T-helper 1 cell (primary cell): ENCODE measurements at regions not wholly inside any gene's neighbourhood (a gene's known extent, or its start where the extent isn't known, plus 50 kb on each side); places are given as distances from the start of the nearest gene placed in this dataset.

Source experiments
- DNase-seq, 5 donors: peaks; one replicate each; pipeline ENCODE4 v3.0.0-alpha.2; 2012 to 2020

DNA sequence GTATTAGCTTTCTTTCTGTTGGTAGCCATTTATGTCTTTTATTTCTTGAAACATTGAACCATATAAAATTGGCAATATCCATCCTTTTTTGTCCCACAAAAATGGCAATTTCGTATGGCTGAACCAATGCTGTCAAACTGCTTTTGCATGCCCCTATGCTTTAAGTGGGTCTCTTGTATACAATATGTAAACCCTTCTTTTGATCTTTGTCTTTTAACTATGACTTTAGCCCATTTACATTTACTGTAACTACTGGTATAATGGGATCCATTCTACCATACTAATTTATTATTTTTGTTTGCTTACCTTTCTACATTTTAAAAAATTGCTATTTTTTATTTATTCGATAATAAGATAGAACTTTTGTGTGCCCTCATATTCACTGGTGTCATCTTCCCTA lies 93.4 kb downstream of the TENT4A start:
- DNase-seq, result no peak

DNA sequence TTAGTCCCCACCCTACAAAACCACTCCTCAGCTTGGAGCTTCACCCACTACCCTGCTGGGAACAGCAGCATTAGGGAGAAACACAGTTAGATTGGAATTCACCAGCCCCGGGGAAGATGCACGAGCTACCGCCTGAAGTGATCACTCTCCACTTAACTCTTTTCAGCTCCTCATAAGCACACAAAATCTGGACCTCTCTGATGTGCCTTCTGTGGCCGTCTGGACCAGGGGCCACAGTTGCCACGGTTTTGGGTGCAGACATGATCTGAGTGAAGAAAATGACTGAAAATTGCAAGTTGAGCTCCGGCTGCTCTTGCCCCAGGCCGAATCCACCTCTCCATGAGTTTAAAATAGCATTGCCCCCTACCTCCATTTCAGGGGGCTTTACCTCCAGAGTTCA lies 95.2 kb downstream of the TENT4A start:
- DNase-seq, result no peak

DNA sequence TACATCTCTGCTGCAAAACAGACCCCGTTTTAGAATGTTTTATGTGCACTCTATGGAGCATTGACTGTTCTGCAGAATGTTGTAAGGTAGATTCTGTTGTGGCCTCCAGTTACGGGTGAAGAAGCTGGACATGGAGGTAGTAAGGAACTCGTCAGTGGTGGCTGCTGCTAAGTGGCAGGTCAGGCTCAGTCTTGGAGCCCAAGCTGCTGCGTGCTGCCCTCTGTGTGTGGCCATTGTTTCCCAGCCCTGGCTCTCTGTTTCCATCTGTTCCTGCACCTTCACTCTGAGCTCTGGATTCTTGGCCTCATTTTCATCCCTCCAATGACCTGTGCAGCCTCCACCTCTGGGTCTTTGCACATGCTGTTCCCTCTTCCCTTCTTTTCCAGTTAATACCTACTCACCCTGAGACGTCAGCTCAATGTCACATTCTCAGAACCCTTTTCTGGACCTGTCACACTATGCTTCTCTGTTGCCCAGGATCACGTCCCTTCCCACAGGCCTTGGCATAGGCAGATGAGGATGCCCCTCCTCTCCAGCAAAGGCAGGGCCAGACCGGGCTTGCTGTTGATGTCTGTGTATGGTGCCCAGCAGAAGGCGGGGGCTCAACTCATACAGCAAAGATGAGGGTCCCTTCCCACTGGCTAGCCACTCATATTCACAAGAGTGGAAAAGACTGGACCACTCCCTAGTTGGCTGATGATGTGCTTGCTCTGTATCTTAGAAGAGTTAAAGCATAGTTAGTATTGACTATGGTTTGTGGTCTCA lies 97.6 kb downstream of the TENT4A start:
- no peak for DNase-seq

DNA sequence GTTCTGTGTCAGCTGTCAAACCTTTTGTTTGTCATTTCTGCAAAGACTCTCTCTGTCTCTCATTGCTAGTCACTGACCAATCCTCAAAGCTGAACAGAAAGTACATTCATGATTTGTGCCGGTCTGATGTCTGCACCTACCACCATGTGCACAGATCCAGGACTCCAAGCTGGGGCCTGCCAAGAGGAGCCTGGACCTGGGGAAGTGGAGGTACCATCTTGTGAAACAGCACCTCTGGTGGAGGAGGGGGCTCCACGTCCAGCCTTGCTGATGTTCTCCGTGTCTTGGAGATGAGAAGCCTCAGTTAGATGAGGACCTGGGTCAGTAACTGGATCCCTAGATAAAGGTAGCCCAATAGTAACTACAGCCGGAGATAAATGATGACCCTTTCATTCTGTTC lies 98.9 kb downstream of the TENT4A start:
- no peak for DNase-seq

GRCh38 chr5:6812800-6813731 lies 99.8 kb downstream of the TENT4A start:
- no peak for DNase-seq

GRCh38 chr5:6814816-6815215 lies 101.6 kb downstream of the TENT4A start:
- DNase-seq, result no peak

DNA sequence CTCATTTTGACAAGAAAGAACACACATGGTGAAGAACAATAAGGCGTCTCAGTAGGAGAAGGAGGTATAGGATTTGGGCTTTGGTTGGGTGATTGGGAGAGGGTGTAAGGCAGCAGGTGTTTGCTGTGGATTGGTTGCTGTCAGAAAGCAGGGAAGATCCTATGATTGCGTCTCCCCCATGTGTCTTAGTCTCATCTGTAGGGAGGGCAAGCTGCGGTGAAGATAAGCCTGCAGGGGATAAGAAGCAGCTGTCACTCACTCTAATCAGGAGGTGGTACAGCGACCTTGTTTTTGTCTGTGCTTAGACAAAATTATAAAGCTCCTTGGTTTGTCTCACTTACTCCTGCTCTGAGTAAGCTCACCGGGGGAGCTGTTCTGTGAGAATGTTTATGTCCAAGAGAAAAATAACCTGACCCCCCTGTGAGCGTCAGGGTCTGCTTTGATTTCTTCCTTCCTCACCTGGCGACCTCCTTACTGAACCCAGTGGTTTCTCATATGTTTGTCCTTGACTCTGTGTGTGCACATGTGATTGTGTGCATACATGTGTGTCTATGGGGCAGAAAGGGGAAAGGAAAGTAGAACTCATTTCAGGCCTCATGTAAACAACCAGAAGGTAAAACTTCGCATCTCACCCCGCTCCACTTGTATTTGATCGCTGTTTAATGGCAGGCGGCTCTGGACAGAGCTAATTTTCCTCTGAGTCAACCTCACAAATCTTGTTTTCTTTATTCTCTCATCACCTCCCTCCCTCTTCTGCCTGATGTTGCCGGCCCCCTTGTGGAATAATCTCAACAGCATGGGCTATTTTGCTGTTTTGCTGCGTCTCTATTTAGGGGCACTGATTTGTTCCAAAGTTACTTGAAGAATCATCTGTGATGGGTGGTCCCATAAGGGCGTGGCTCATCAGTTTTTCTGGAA lies 105.6 kb downstream of the TENT4A start:
- DNase-seq, result no peak

DNA sequence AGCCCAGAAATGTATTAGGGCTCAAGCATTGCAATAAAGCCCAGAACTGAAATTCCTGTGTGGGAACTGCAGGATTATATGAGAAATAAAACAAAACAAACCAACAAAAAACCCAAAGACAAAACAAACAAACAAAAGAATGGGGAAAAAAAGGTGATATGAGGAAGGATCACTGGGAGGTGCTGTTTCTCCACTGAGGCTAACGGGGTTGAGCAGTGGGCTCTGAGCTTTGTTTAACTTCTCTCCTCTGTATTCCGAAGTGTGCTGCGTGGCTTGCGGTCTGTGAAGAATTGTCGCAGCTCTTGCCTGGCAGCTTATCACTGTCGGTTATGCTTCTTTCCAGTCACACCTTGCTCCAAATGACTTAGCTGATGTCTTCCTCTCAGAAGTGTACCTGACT lies 106.3 kb downstream of the TENT4A start:
- DNase-seq, result no peak

DNA sequence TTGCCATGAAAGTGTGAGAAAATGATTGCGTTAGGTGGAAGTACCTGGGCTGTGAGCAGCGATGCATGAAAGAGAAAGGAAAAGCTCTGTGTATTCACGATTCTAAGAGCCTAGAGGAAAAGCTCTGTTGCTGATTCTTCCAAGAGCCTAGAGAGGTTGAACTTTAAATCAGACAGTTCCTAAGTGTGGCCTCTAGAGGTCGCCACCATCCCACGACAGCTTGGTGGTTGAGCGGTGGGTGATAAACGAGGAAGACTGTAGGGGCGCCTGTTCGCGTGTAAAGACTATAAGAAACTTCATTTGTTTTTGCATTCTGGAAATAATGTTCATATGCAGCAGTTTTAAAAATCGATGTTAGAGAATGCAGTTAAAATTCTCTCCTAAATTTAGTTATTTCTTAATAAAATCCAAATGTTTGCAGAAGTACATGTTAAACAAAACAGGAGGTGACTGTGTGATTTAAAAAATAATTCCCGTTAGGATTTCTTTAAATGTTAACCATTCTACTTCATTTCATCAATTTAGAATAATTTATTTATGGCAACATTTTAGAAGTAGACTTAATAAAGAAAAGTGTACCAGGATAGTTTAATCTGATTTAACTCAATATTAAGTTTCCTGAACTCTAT lies 107.7 kb downstream of the TENT4A start:
- DNase-seq, result peak in 3 of 5 donors; percentile 30 to 47 (median 34)

GRCh38 chr5:6822068-6822467 lies 108.8 kb downstream of the TENT4A start:
- DNase-seq, result no peak

DNA sequence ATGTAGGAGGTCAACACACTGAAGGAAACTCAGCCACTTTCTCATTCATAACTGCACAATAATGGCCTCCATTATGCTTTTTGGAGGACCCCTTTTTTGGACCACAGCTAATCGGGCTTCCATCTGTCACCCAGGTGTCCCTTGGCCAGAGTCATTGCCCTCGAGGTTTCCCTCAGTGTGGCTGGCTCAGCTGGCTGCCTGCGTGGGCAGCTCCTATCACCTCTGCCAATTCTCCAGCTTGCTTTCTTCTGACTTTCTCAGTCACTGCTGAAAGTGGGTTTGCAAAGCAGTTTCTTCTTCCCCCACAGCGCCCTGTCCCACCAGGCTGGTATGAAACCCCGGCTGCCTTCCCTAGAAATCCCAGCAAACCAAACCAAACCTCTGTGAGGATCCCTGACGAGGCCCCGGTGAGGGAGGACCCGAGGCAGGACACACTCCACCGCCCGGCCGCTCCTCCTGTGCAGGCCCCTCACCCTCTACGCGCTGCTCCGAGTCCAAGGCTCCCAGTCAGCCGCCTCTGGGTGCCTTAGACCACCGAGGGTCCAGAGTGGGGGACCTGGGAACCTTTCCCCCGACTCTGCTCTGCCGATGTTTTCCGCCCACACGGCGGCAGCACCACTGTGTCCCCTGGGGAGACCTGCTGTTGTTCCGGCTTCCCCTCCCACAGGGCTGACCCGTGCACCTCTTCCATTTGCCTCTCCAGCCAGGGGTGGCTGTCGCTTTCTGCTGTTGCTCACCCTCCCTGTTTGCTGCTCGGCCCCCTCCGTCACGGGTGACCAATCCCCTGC lies 109.5 kb downstream of the TENT4A start:
- DNase-seq, result no peak

- no peak for DNase-seq
These were observed 110.8 kb downstream of the TENT4A start for GRCh38 chr5:6823996-6824395.

DNA sequence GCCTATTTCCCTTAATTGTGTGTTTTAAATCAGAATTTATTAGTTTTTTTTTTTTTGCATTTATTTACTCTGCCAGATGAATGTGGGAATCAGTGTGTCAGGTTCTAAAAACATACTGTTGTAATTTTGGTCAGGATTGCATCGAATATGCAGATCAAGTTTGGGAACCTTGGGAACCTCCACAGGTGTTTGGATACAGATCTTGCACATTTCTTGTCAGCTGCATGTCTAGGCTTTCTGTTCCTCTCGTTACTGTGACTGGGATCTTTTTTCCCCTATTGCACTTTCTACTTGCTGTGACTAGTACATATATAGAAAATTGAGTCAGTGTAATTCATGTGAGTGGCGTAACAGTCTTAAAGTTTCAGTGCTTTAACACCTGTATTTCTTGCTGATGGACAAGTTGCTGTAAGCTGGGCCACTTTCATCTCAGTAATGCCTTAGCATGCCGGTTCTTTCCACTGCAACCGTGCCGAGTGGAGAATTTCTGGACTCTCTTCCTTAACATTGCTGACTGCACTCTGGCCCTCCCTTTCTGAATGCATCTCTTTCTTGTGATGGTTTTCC lies 112.5 kb downstream of the TENT4A start:
- DNase-seq, result no peak

DNA sequence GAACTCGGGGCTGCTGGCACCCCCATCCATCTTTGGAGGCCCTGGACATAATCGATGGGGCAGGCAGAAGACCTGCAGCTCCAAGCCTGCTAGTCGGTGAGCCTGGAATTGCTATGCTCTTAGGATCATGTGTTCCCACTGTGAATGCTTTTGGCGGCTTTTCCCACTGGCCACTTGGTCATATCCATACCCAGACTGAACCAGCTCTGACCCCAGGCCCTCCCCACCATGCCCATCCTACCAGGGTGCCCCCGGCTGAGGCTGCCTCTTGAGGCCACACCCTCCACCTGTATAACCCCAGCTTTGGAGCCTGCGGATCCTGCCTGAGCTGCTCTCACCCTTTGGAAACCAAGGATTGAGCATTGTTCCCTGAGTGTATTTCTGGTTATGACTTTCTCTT lies 113.5 kb downstream of the TENT4A start:
- DNase-seq, result no peak

DNA sequence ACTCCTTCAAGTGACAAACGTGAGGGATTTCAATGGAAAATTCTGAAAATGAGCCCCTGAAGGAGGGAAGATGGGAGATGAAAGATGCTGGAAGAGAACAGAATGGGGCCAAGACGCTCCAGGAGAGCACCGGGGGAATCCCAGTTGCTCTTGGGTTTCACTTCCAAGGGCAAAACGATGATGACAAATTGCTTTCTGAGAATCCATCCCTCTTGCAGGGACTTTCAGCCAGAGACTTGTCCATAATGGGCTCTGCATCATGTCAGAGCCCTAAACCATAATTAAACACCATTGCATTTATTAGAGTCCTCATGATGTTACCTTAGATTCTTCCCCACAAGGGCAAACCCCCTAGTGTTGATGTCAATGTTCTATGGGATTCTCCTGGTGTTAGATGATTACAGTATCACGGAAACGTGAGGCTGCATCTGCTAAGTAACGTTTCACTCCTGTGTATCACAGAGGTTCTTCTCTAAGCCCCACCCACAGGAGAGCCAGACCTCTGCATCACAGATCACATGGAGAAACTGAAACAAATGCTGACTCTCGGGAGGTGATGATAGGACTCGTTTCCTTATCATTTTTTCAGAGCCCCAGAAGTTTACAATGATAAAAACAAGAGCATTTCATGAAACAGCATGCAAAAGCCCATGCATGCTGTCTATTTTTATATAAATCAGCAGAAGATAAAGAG lies 114.4 kb downstream of the TENT4A start:
- peak in 4 of 5 donors; percentile 24 to 84 (median 34) for DNase-seq

DNA sequence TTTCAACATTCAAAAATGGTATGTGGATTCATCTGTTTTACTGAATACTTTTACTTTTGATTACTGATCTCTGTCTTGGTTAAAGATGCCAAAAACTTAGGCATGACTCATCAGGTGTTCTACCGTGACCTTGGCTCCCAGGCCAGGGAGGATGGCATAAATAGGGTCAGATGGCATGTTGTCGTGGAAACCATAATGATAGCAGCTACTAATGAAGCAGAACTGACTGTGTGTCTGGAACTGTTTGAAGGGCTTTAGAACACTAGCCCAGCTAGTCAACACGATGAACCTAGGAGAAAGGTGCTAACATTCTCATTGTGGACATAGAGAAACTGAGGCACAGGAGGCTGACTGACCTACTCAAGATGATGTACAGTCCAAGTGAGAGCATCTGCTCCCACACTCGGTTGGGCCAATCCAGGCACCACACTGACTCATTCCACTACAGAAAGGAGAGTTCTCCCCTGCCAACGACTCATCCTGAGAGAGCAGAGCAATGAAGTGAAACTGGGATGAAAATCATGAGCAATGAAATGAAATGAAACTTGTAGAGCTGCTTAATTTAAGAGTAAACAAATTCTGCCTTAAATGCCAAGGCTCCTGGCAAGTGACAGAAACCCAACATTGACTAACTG lies 116.0 kb downstream of the TENT4A start:
- DNase-seq, result peak in 1 of 5 donors; percentile 82

DNA sequence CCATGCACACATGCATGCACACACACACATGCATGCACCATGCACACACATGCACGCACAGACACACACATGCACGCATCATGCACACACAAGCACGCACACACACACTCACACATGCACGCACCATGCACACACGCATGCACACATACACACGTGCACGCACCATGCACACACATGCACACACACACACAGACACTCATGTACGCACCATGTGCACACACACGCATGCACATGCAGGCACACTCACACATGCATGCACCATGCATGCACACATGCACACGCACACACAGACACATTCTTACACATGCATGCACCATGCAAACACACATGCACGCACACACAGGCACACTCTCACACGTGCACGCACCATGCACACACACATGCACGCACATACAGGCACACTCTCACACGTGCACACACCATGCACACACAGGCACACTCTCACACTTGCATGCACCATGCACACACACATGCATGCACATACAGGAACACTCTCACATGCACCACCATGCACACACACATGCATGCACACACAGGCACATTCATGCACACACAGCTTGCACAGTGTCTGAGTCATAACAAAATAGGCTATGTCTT lies 117.5 kb downstream of the TENT4A start:
- no peak for DNase-seq

GRCh38 chr5:6831678-6832671 lies 118.7 kb downstream of the TENT4A start:
- DNase-seq, result no peak
